ENCODE measurements at regions not wholly inside any gene's neighbourhood (a gene's known extent, or its start where the extent isn't known, plus 50 kb on each side); places are given as distances from the start of the nearest gene placed in this dataset.
"Not testable (repeated sequence)": the region's sequence is repeated elsewhere in the genome, so short reads cannot be mapped to it uniquely, and the experiment has no call there.

GRCh38 chr6:50993941-50994720, 175.5 kb downstream of the TFAP2B start:
- no peaks in the 10 kb centered on the region for H3K36me3 Mint-ChIP-seq
- no peaks in the 10 kb centered on the region for H3K9me3 Mint-ChIP-seq (ENCODE audit: low read depth)
- H3K27ac Mint-ChIP-seq, result no peak overlapping the region
- H3K27me3 Mint-ChIP-seq, result no peaks in the 10 kb centered on the region
- H3K4me1 Mint-ChIP-seq, result no peaks in the 10 kb centered on the region
- ATAC-seq (no peak), DNase-seq (no peak)
- H3K4me3 Mint-ChIP-seq, result no peak overlapping the region
- CTCF ChIA-PET, result no interaction called here

DNA sequence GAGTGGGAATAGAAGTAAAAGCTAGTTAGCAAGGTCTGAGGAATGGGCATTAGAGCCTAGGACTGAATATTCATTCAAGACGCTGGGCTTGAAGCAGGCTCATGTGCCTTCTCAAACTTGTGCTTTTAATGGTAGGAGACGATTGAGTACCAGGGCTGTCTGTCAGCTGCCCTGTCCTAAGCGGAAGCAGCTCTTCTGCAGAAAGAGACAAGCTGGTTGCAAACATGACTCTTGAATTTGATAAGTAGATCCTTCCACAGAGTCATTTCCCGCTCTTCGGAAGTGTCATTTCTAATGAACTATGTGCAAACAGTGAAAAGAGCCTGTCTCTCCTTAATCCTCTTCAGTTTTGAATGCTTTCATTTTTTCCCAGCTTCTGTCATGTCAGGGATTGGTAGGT, 176.4 kb downstream of the TFAP2B start:
- no peaks in the 10 kb centered on the region for H3K36me3 Mint-ChIP-seq
- H3K4me1 Mint-ChIP-seq, result no peaks in the 10 kb centered on the region
- H3K27me3 Mint-ChIP-seq, result no peaks in the 10 kb centered on the region
- no peaks in the 10 kb centered on the region for H3K9me3 Mint-ChIP-seq (ENCODE audit: low read depth)
- no peak for ATAC-seq
- no peak overlapping the region for H3K27ac Mint-ChIP-seq
- DNase-seq, result no peak
- CTCF ChIA-PET, result interaction anchor here (1.4 kb wide), 1 partner anchor 9 kb away, joined by 3 read pairs; no protein-coding TSS in a partner anchor
- no peak overlapping the region for H3K4me3 Mint-ChIP-seq

DNA sequence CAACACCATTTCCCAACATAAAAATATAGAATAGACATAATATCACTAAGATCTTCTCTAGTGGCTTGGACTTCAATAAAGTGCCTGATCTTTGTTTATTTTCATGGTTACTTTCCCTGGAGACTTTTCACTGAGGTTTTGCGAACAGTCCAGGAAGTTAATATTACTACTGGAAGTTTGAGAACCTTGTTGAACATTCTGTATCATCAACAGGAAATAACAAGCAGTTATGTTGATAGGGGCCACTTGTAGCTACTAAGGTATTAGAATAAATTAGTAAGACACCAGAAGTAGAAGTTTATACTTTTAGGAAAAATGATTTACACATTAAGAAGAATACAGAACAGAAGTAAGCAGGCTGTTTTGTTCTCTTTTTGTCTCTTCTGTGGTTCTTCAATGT, 180.2 kb downstream of the TFAP2B start:
- Mint-ChIP-seq H3K36me3 (no peaks in the 10 kb centered on the region), H3K4me1 (no peaks in the 10 kb centered on the region), H3K27me3 (no peaks in the 10 kb centered on the region), H3K4me3 (no peak overlapping the region), H3K27ac (no peak overlapping the region), H3K9me3 (ENCODE audit: low read depth) (no peaks in the 10 kb centered on the region)
- ATAC-seq (no peak), DNase-seq (no peak)
- CTCF ChIA-PET, result no interaction called here

GRCh38 chr6:51001399-51001798, 182.7 kb downstream of the TFAP2B start:
- no peak overlapping the region for H3K27ac Mint-ChIP-seq
- H3K4me3 Mint-ChIP-seq, result no peak overlapping the region
- CTCF ChIA-PET, result no interaction called here
- no peaks in the 10 kb centered on the region for H3K27me3 Mint-ChIP-seq
- DNase-seq (no peak), ATAC-seq (no peak)
- H3K36me3 Mint-ChIP-seq, result no peaks in the 10 kb centered on the region
- H3K9me3 Mint-ChIP-seq (ENCODE audit: low read depth), result no peaks in the 10 kb centered on the region
- H3K4me1 Mint-ChIP-seq, result no peaks in the 10 kb centered on the region

DNA sequence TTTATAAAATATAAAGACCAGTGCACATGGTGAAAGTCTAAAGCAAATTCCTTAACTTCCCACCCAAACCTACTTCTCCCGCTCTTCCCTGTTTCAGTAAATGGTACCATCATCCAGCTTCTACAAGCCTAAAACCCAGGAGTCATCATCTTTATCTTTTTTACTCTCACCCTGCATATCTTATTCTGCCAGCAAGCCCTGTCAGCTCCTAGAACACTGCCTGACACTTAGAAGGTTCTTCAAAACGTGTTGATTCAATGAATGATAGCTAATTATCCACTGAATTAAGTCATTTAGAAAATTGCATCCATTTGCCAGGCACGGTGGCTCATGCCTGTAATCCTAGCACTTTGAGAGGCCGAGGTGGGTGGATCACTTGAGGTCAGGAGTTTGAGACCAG, 185.7 kb downstream of the TFAP2B start:
- no peak overlapping the region for H3K4me3 Mint-ChIP-seq

GRCh38 chr6:51005779-51006178, 187.1 kb downstream of the TFAP2B start:
- H3K27ac Mint-ChIP-seq, result no peak overlapping the region
- ATAC-seq (no peak), DNase-seq (no peak)
- H3K27me3 Mint-ChIP-seq, result no peaks in the 10 kb centered on the region
- CTCF ChIA-PET, result interaction anchor here (1.4 kb wide), 1 partner anchor 10 kb away, joined by 3 read pairs; no protein-coding TSS in a partner anchor
- no peaks in the 10 kb centered on the region for H3K4me1 Mint-ChIP-seq
- no peak overlapping the region for H3K4me3 Mint-ChIP-seq
- H3K9me3 Mint-ChIP-seq (ENCODE audit: low read depth), result no peaks in the 10 kb centered on the region
- no peaks in the 10 kb centered on the region for H3K36me3 Mint-ChIP-seq

More for the DNA sequence above, 185.7 kb downstream of the TFAP2B start:
- no peaks in the 10 kb centered on the region for H3K9me3 Mint-ChIP-seq (ENCODE audit: low read depth)
- no peaks in the 10 kb centered on the region for H3K4me1 Mint-ChIP-seq
- no peak for ATAC-seq
- no peak for DNase-seq
- no peaks in the 10 kb centered on the region for H3K27me3 Mint-ChIP-seq
- CTCF ChIA-PET, result interaction anchor here (1.1 kb wide), 1 partner anchor 9 kb away, joined by 3 read pairs; no protein-coding TSS in a partner anchor
- no peak overlapping the region for H3K27ac Mint-ChIP-seq
- H3K36me3 Mint-ChIP-seq, result no peaks in the 10 kb centered on the region

DNA sequence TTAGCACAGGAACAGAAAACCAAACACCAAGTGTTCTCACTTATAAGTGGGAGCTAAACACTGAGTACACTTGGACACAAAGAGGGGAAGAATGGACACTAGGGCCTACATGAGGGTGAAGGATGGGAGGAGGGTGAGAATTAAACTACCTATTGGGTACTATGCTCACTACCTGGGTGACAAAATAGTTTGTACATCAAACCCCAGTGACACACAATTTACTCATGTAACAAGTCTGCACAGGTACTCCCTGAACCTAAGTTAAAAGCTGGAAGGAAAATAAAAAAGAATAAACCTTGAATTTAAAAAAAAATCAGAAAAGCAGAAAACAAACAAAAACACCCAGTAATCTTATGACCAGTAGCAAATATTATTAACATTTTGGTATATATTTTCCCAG, 188.6 kb downstream of the TFAP2B start:
- Mint-ChIP-seq H3K27ac (no peak overlapping the region), H3K36me3 (no peaks in the 10 kb centered on the region), H3K4me1 (no peaks in the 10 kb centered on the region), H3K4me3 (no peak overlapping the region), H3K27me3 (no peaks in the 10 kb centered on the region), H3K9me3 (ENCODE audit: low read depth) (no peaks in the 10 kb centered on the region)
- ATAC-seq (no peak), DNase-seq (no peak)
- CTCF ChIA-PET, result no interaction called here

DNA sequence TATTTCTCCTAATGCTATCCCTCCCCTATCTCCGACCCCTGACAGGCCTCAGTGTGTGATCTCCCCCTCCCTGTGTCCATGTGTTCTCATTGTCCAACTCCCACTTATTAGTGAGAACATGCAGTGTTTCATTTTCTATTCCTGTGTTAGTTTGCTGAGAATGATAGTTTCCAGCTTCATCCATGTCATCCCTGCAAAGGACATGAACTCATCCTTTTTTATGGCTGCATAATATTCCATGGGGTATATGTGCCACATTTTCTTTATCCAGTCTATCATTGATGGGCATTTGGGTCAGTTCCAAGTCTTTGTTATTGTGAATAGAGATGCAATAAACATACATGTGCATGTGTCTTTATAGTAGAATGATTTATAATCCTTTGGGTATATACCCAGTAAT, 190.0 kb downstream of the TFAP2B start:
- H3K9me3 Mint-ChIP-seq (ENCODE audit: low read depth); CTCF ChIA-PET; ATAC-seq; DNase-seq; H3K27ac Mint-ChIP-seq; H3K4me1 Mint-ChIP-seq; H3K27me3 Mint-ChIP-seq; H3K4me3 Mint-ChIP-seq; H3K36me3 Mint-ChIP-seq: not testable (repeated sequence)

- no peaks in the 10 kb centered on the region for H3K27me3 Mint-ChIP-seq
- no peak overlapping the region for H3K4me3 Mint-ChIP-seq
- ATAC-seq, result no peak
- H3K9me3 Mint-ChIP-seq (ENCODE audit: low read depth), result no peaks in the 10 kb centered on the region
- no peaks in the 10 kb centered on the region for H3K4me1 Mint-ChIP-seq
- H3K27ac Mint-ChIP-seq, result no peak overlapping the region
- no peaks in the 10 kb centered on the region for H3K36me3 Mint-ChIP-seq
- CTCF ChIA-PET, result no interaction called here
- DNase-seq, result no peak
These were observed 194.7 kb downstream of the TFAP2B start for GRCh38 chr6:51013376-51013775.

GRCh38 chr6:51015394-51015793, 196.7 kb downstream of the TFAP2B start:
- Mint-ChIP-seq H3K36me3 (no peaks in the 10 kb centered on the region), H3K9me3 (ENCODE audit: low read depth) (no peaks in the 10 kb centered on the region), H3K4me3 (no peak overlapping the region), H3K27ac (no peak overlapping the region), H3K4me1 (no peaks in the 10 kb centered on the region), H3K27me3 (no peaks in the 10 kb centered on the region)
- DNase-seq, result no peak
- no peak for ATAC-seq
- CTCF ChIA-PET, result no interaction called here

DNA sequence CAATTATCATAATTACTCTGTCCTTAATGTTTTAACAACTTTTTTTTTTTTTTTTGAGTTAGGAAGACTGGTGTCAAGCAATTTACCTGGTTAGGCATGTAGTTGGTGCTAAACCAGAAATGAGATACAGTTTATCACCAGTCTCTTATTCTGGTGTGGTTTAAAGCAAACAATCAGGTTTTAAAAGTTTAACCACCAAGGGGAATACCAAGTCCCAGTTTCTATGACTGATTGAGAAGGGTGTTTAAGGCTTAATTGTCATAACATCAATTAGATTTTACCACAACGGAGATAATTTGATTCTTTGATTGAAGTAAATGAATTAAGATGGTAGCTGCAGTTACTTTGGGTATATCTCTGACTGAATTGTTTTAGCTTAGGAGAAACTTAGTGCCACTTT, 197.8 kb downstream of the TFAP2B start:
- H3K9me3 Mint-ChIP-seq (ENCODE audit: low read depth), result no peaks in the 10 kb centered on the region
- no peak for DNase-seq
- CTCF ChIA-PET, result no interaction called here
- no peak for ATAC-seq
- H3K27me3 Mint-ChIP-seq, result no peaks in the 10 kb centered on the region
- H3K4me1 Mint-ChIP-seq, result no peaks in the 10 kb centered on the region
- H3K27ac Mint-ChIP-seq, result no peak overlapping the region
- H3K4me3 Mint-ChIP-seq, result no peak overlapping the region
- H3K36me3 Mint-ChIP-seq, result no peaks in the 10 kb centered on the region

DNA sequence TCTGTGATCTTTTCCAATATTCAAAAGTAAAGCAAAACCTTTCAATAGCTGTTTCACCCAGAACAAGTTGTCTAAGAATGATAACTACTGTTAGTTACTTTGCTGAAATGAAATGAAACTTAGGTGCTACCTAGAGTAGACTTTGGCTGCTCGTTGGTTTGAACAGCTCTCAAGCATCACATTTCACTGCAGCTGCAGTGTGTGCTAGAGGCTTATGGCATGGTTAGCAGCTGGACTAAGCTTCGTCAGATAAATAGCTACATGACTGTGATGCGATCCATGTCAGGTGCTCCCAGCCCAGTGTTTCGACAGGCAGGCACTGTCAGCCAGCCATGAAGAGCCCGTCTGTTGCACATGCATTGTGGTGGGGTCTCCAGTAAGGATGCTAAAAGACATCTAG, 201.1 kb downstream of the TFAP2B start:
- no peaks in the 10 kb centered on the region for H3K36me3 Mint-ChIP-seq
- H3K27me3 Mint-ChIP-seq, result no peaks in the 10 kb centered on the region
- H3K27ac Mint-ChIP-seq, result no peak overlapping the region
- no peak overlapping the region for H3K4me3 Mint-ChIP-seq
- CTCF ChIA-PET, result no interaction called here
- H3K9me3 Mint-ChIP-seq (ENCODE audit: low read depth), result peaks cover 7% of the 10 kb centered on the region
- DNase-seq (no peak), ATAC-seq (no peak)
- H3K4me1 Mint-ChIP-seq, result no peaks in the 10 kb centered on the region

GRCh38 chr6:51021171-51021570, 202.5 kb downstream of the TFAP2B start:
- H3K27ac Mint-ChIP-seq, result no peak overlapping the region
- no peak for ATAC-seq
- H3K36me3 Mint-ChIP-seq, result no peaks in the 10 kb centered on the region
- no peak for DNase-seq
- CTCF ChIA-PET, result no interaction called here
- no peaks in the 10 kb centered on the region for H3K27me3 Mint-ChIP-seq
- H3K9me3 Mint-ChIP-seq (ENCODE audit: low read depth), result peaks cover 7% of the 10 kb centered on the region
- no peaks in the 10 kb centered on the region for H3K4me1 Mint-ChIP-seq
- no peak overlapping the region for H3K4me3 Mint-ChIP-seq

DNA sequence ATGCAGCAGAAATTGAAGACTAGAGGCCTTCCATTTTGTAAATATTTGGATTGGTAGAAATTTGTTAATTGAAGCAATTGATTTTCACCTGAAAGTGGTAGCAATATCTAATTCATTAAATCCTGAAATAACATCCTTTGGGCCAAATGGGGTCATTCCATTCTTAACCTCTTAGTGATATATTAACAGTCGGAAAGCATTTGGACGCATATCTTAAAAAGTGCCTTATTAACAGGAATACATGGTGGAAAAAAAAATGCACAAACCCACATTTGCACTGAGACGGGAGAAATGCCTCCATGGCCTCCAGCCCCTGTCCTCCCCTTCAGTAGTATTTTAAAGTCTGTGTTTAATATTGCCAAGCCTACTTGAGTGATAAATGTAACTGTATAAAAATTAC, 205.5 kb downstream of the TFAP2B start:
- H3K27ac Mint-ChIP-seq, result no peak overlapping the region
- peaks cover 7% of the 10 kb centered on the region for H3K9me3 Mint-ChIP-seq (ENCODE audit: low read depth)
- DNase-seq (no peak), ATAC-seq (no peak)
- CTCF ChIA-PET, result no interaction called here
- H3K36me3 Mint-ChIP-seq, result no peaks in the 10 kb centered on the region
- H3K27me3 Mint-ChIP-seq, result no peaks in the 10 kb centered on the region
- H3K4me1 Mint-ChIP-seq, result no peaks in the 10 kb centered on the region
- H3K4me3 Mint-ChIP-seq, result no peak overlapping the region

Data from activated CD8-positive, alpha-beta memory T cell treated with anti-CD3 and anti-CD28 coated beads, Interleukin-2, amount 10 ng/mL, durations not matched to agents 7 days and 5 days (primary cell).